Aorta (tissue), 5 donors: ENCODE measurements at regions not wholly inside any gene's neighbourhood (a gene's known extent, or its start where the extent isn't known, plus 50 kb on each side); places are given as distances from the start of the nearest gene placed in this dataset.
"Not testable (repeated sequence)": the region's sequence is repeated elsewhere in the genome, so short reads cannot be mapped to it uniquely, and the experiment has no call there.

ENCODE experiments used
- ATAC-seq: fragments of 200-7000 bp; cut with Tn5 transposase; one replicate; pipeline ENCODE4 v1.9.1; 2022; ENCODE audit warnings: moderate library complexity; ENCODE audit not compliant: low FRiP score
- DNase-seq, 2 donors: peaks; one replicate each; pipeline ENCODE4 v3.0.0-alpha.2; 2020
- H3K27ac ChIP-seq, 2 donors: one replicate each; pipeline ENCODE4 v1.5.1; 2013; ENCODE audit warnings: low read length in 2 of 2, mild to moderate bottlenecking in 2 of 2, moderate library complexity in 2 of 2, control low read depth in 1 of 2, inconsistent platforms in 1 of 2, low read depth in 1 of 2
- H3K27me3 ChIP-seq, 2 donors: one replicate each; pipeline ENCODE4 v1.6.1; 2013; ENCODE audit warnings: control low read depth in 1 of 2, low read length in 1 of 2, mild to moderate bottlenecking in 1 of 2, moderate library complexity in 1 of 2; ENCODE audit not compliant: insufficient read depth in 2 of 2, control insufficient read depth in 1 of 2
- H3K36me3 ChIP-seq, 2 donors: one replicate each; pipeline ENCODE4 v1.6.1; 2013; ENCODE audit warnings: control low read depth in 1 of 2, low read length in 1 of 2, mild to moderate bottlenecking in 1 of 2; ENCODE audit not compliant: insufficient read depth in 2 of 2, control insufficient read depth in 1 of 2
- H3K4me1 ChIP-seq, 2 donors: one replicate each; pipeline ENCODE4 v1.6.1; 2013; ENCODE audit warnings: low read length in 2 of 2, control low read depth in 1 of 2, mild to moderate bottlenecking in 1 of 2, moderate library complexity in 1 of 2; ENCODE audit not compliant: insufficient read depth in 2 of 2, control insufficient read depth in 1 of 2
- H3K4me3 ChIP-seq, 2 donors: one replicate each; pipeline ENCODE4 v1.5.1; 2013; ENCODE audit warnings: low read length in 2 of 2, control low read depth in 1 of 2, mild to moderate bottlenecking in 1 of 2
- H3K9me3 ChIP-seq: one replicate; pipeline ENCODE4 v1.6.1; 2013; ENCODE audit warnings: mild to moderate bottlenecking, low read length; ENCODE audit not compliant: control insufficient read depth
- WGBS, 2 donors: extraction: QIAGEN DNeasy Blood & Tissue Kit; methylation state at CpG; one replicate each; pipeline ENCODE4 v1.1.7; 2013; 5-methylcytosine and 5-hydroxymethylcytosine counted together
- intact Hi-C, 2 donors: fragments of 100-400 bp; cut with DNase I; formaldehyde crosslinking; loops; one replicate each; pipeline versions ENCODE4 v1.14.2 to v1.15.0; 2022
- donor health status: healthy with polysubstance abuse.
- donor health status: Bipolar disorder and iron deficiency.
- donor health status: DM: no; HTN: no; CAD: no.
- donor health status: DM: no; HTN: no; CAD: no.
- donor health status: DM: yes; HTN: yes; CAD: no.

GRCh38 chr7:67328257-67328656, 331.6 kb downstream of the TYW1 start:
- H3K36me3 ChIP-seq, H3K27me3 ChIP-seq, ATAC-seq, DNase-seq, H3K4me1 ChIP-seq, H3K4me3 ChIP-seq, intact Hi-C loops, H3K9me3 ChIP-seq, H3K27ac ChIP-seq: not testable (repeated sequence)
- 84 to 88% methylated on average over 5 of the region's 5 CpGs for WGBS, 2 donors

GRCh38 chr7:67335165-67335564, 338.5 kb downstream of the TYW1 start:
- H3K27me3 ChIP-seq, DNase-seq: not testable (repeated sequence)

GRCh38 chr7:67335663-67336062, 339.0 kb downstream of the TYW1 start:
- ATAC-seq, H3K4me3 ChIP-seq, H3K4me1 ChIP-seq, DNase-seq, H3K27me3 ChIP-seq, H3K9me3 ChIP-seq, H3K27ac ChIP-seq, H3K36me3 ChIP-seq, intact Hi-C loops: not testable (repeated sequence)
- WGBS, 2 donors: 72% methylated on average over 2 of the region's 8 CpGs; no CpG with 5 or more reads in 1 of the 2 donors

More at GRCh38 chr7:67335165-67335564, 338.5 kb downstream of the TYW1 start:
- H3K27ac ChIP-seq, intact Hi-C loops, H3K4me3 ChIP-seq, ATAC-seq, H3K9me3 ChIP-seq, H3K4me1 ChIP-seq, H3K36me3 ChIP-seq: not testable (repeated sequence)
- 73 to 95% methylated on average over 1 of the region's 1 CpG for WGBS, 2 donors

- intact Hi-C loops, H3K9me3 ChIP-seq, H3K36me3 ChIP-seq, H3K27me3 ChIP-seq, ATAC-seq, H3K4me1 ChIP-seq, DNase-seq, H3K4me3 ChIP-seq, H3K27ac ChIP-seq: not testable (repeated sequence)
Observed at GRCh38 chr7:67338545-67338944, 341.9 kb downstream of the TYW1 start.

- intact Hi-C loops: no loop called here
- no peak for DNase-seq
- H3K36me3 ChIP-seq: peaks cover 0 to 1% of the 10 kb centered on the region in 2 donors
Observed at GRCh38 chr7:67341153-67341768, 344.6 kb downstream of the TYW1 start.

GRCh38 chr7:67343114-67343513, 346.5 kb downstream of the TYW1 start:
- intact Hi-C loops: no loop called here
- WGBS, 2 donors: 82 to 83% methylated on average over 3 of the region's 3 CpGs
- Histone ChIP-seq H3K4me3 (no peak overlapping the region), H3K36me3 (peaks cover 0 to 1% of the 10 kb centered on the region in 2 donors), H3K27me3 (no peaks in the 10 kb centered on the region), H3K27ac (no peak overlapping the region), H3K9me3 (peaks cover 2% of the 10 kb centered on the region), H3K4me1 (no peaks in the 10 kb centered on the region)
- DNase-seq (no peak), ATAC-seq (no peak)

More at GRCh38 chr7:67341153-67341768, 344.6 kb downstream of the TYW1 start:
- Histone ChIP-seq H3K4me1 (no peaks in the 10 kb centered on the region), H3K27me3 (no peaks in the 10 kb centered on the region), H3K4me3 (no peak overlapping the region), H3K9me3 (peaks cover 2% of the 10 kb centered on the region), H3K27ac (no peak overlapping the region)
- WGBS, 2 donors: 88 to 95% methylated on average over 10 of the region's 10 CpGs
- ATAC-seq: no peak

GRCh38 chr7:67343572-67343971, 346.9 kb downstream of the TYW1 start:
- whole genome bisulfite sequencing, 2 donors: 68 to 73% methylated on average over 5 of the region's 5 CpGs
- H3K9me3 ChIP-seq: peaks cover 2% of the 10 kb centered on the region
- H3K27me3 ChIP-seq: no peaks in the 10 kb centered on the region
- H3K4me3 ChIP-seq: no peak overlapping the region
- DNase-seq (no peak), ATAC-seq (no peak)
- intact Hi-C loops: no loop called here
- H3K27ac ChIP-seq: no peak overlapping the region
- H3K36me3 ChIP-seq: peaks cover 0 to 1% of the 10 kb centered on the region in 2 donors
- no peaks in the 10 kb centered on the region for H3K4me1 ChIP-seq

GRCh38 chr7:67344481-67345193, 348.0 kb downstream of the TYW1 start:
- no peak overlapping the region for H3K4me3 ChIP-seq
- no peaks in the 10 kb centered on the region for H3K27me3 ChIP-seq
- no peak overlapping the region for H3K27ac ChIP-seq
- WGBS, 2 donors: 96 to 100% methylated on average over 3 of the region's 3 CpGs
- ATAC-seq (no peak), DNase-seq (no peak)
- peaks cover 0 to 1% of the 10 kb centered on the region in 2 donors for H3K36me3 ChIP-seq
- H3K4me1 ChIP-seq: no peaks in the 10 kb centered on the region
- intact Hi-C loops: no loop called here
- peaks cover 2% of the 10 kb centered on the region for H3K9me3 ChIP-seq

- H3K36me3 ChIP-seq: peaks cover 0 to 1% of the 10 kb centered on the region in 2 donors
- no peaks in the 10 kb centered on the region for H3K27me3 ChIP-seq
- H3K4me1 ChIP-seq: no peaks in the 10 kb centered on the region
- DNase-seq: no peak
- 55 to 63% methylated on average over 4 of the region's 4 CpGs for WGBS, 2 donors
- no peak overlapping the region for H3K4me3 ChIP-seq
- no peak for ATAC-seq
- peaks cover 2% of the 10 kb centered on the region for H3K9me3 ChIP-seq
- intact Hi-C loops: no loop called here
- no peak overlapping the region for H3K27ac ChIP-seq
Observed at GRCh38 chr7:67346126-67346525, 349.5 kb downstream of the TYW1 start.
